IPS DF 6.9 (cell line): ENCODE measurements at regions not wholly inside any gene's neighbourhood (a gene's known extent, or its start where the extent isn't known, plus 50 kb on each side); places are given as distances from the start of the nearest gene placed in this dataset.

Source experiments
- DNase-seq: peaks from one replicate; pipeline ENCODE4 v3.0.0-alpha.2; 2013; ENCODE audit warnings: low read depth, low spot score
- H3K27ac ChIP-seq: one replicate; pipeline ENCODE4 v1.5.1; 2013; ENCODE audit warnings: low read length, control low read depth
- H3K27me3 ChIP-seq: 2 replicates; pipeline ENCODE4 v1.6.1; 2013; ENCODE audit warnings: mild to moderate bottlenecking, low read length; ENCODE audit not compliant: control insufficient read depth, insufficient read depth
- H3K36me3 ChIP-seq: 2 replicates; pipeline ENCODE4 v1.6.1; 2013; ENCODE audit warnings: low read length; ENCODE audit not compliant: control insufficient read depth, insufficient read depth
- H3K4me1 ChIP-seq: 2 replicates; pipeline ENCODE4 v1.6.1; 2013; ENCODE audit warnings: low read length; ENCODE audit not compliant: control insufficient read depth, insufficient read depth
- H3K4me3 ChIP-seq: 2 replicates; pipeline ENCODE4 v1.5.1; 2013; ENCODE audit warnings: mild to moderate bottlenecking, low read length
- H3K9me3 ChIP-seq: 2 replicates; pipeline ENCODE4 v1.6.1; 2013; ENCODE audit warnings: low read length, inconsistent platforms; ENCODE audit not compliant: control insufficient read depth, insufficient read depth
- whole genome bisulfite sequencing: extraction: QIAGEN DNeasy Blood & Tissue Kit; methylation state at CpG from one replicate; pipeline ENCODE4 v1.1.7; 2013; ENCODE audit warnings: mixed read lengths, missing lambda C conversion rate; ENCODE audit not compliant: insufficient read length, insufficient coverage; 5-methylcytosine and 5-hydroxymethylcytosine counted together

- H3K27ac ChIP-seq, result no peak overlapping the region
- no peak overlapping the region for H3K4me3 ChIP-seq
- no peaks in the 10 kb centered on the region for H3K4me1 ChIP-seq
- no CpG with 5 or more reads among the region's 2 CpGs for WGBS
- no peaks in the 10 kb centered on the region for H3K9me3 ChIP-seq
- no peaks in the 10 kb centered on the region for H3K27me3 ChIP-seq
- DNase-seq, result no peak
- no peaks in the 10 kb centered on the region for H3K36me3 ChIP-seq
Observed at GRCh38 chr7:131865911-131866310, 309.5 kb upstream of the PODXL start.

DNA sequence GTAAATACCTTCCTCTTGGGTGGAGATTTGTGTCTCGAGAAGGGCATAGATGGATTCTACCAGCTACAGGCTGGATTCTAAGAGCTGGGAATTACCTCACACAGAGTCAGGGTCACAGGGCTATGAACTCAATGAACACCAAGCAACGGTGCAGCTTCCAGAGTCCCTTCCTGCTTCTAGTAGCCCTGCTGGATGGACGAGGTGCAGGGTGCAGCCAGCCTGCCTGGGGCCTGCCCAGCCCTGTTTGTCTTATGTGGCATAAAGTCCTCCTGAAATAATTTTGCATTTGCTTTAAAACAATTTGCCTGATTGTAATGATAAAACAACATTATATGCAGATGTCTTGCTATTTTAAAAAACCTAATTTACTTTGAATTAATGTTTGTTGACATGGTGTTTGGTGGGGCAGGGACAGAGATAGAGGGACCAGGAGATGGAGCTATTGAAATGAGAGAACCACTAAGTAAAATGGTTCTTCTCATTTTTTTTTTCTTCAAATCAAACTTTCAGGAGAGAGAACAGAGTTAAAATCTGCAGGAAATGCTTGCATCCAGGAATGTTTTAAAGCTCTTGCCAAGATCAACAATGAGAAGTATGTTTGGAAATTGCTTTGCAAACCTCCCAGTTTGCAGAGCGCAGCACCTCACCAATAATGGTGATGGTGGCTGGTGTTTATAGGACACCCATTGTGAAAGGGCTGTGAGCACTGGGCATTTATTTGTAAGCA lies 305.4 kb upstream of the PODXL start:
- Histone ChIP-seq H3K4me3 (no peak overlapping the region), H3K9me3 (no peaks in the 10 kb centered on the region), H3K27ac (no peak overlapping the region), H3K27me3 (no peaks in the 10 kb centered on the region), H3K4me1 (no peaks in the 10 kb centered on the region), H3K36me3 (no peaks in the 10 kb centered on the region)
- WGBS, result no CpG with 5 or more reads among the region's 4 CpGs
- no peak for DNase-seq

- Histone ChIP-seq H3K27ac (no peak overlapping the region), H3K9me3 (no peaks in the 10 kb centered on the region; the same call in 1 of the 2 replicates), H3K27me3 (no peaks in the 10 kb centered on the region), H3K4me1 (no peaks in the 10 kb centered on the region), H3K4me3 (no peak overlapping the region), H3K36me3 (no peaks in the 10 kb centered on the region)
- no CpG with 5 or more reads among the region's 6 CpGs for WGBS
- DNase-seq, result peak; percentile 64
Observed at GRCh38 chr7:131859147-131859821, 302.9 kb upstream of the PODXL start.

DNA sequence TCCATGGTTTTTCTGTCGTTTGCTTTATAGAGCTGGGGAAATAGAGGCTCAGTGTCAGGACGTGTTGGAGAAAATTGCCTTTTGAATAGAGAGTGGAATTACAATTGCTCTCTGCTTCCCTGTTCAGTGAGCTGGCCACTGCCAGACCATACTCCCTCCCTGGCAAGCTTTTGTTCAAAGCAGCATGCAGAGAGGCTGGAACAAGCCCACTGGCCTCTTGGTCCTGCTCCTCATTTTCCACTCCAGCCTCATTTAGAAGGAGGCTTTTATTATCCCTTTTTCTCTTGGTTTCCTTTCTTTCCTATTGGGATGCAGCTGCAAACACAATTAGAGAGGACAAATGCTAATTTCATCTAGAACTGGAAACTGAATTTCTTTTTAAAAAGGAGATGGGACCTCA lies 302.2 kb upstream of the PODXL start:
- Histone ChIP-seq H3K36me3 (no peaks in the 10 kb centered on the region), H3K9me3 (peaks cover under 1% of the 10 kb centered on the region), H3K27ac (no peak overlapping the region), H3K4me3 (no peak overlapping the region), H3K27me3 (no peaks in the 10 kb centered on the region), H3K4me1 (no peaks in the 10 kb centered on the region)
- no peak for DNase-seq
- no CpG with 5 or more reads among the region's 2 CpGs for WGBS

DNA sequence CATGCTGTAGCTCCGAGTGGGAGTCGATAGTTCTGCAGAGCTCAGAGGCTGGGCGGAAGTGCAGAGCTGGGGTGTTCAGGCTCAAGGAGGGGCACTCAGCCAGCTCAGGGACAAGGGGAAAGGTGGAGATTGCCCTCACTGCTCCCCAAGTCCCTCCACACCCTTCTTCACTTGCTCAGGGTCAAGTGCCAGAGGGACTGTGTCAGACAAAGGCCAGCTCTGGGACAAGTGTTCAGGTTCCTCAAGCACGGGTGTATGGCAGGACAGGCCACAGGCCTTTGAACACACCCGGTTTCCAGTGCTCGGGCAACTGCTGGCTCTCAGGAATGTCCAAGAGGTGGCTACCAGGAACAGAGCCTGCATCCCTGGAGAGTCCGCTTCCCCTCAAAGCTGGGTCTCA lies 293.0 kb upstream of the PODXL start:
- no CpG with 5 or more reads among the region's 7 CpGs for WGBS
- H3K4me3 ChIP-seq, result no peak overlapping the region

GRCh38 chr7:131848033-131848432 lies 291.6 kb upstream of the PODXL start:
- Histone ChIP-seq H3K36me3 (no peaks in the 10 kb centered on the region), H3K9me3 (no peaks in the 10 kb centered on the region), H3K27ac (no peak overlapping the region), H3K4me3 (no peak overlapping the region), H3K27me3 (no peaks in the 10 kb centered on the region), H3K4me1 (no peaks in the 10 kb centered on the region)
- DNase-seq, result no peak
- no CpG with 5 or more reads among the region's 7 CpGs for WGBS

More for the DNA sequence above, 293.0 kb upstream of the PODXL start:
- H3K36me3 ChIP-seq, result no peaks in the 10 kb centered on the region
- H3K27ac ChIP-seq, result no peak overlapping the region
- DNase-seq, result no peak
- H3K4me1 ChIP-seq, result no peaks in the 10 kb centered on the region
- no peaks in the 10 kb centered on the region for H3K27me3 ChIP-seq
- peaks cover 2% of the 10 kb centered on the region for H3K9me3 ChIP-seq

GRCh38 chr7:131845573-131846314 lies 289.3 kb upstream of the PODXL start:
- DNase-seq, result no peak
- no CpG with 5 or more reads among the region's 8 CpGs for WGBS
- no peaks in the 10 kb centered on the region for H3K4me1 ChIP-seq
- H3K27me3 ChIP-seq, result no peaks in the 10 kb centered on the region
- H3K36me3 ChIP-seq, result no peaks in the 10 kb centered on the region
- H3K4me3 ChIP-seq, result no peak overlapping the region
- H3K9me3 ChIP-seq, result no peaks in the 10 kb centered on the region
- no peak overlapping the region for H3K27ac ChIP-seq

DNA sequence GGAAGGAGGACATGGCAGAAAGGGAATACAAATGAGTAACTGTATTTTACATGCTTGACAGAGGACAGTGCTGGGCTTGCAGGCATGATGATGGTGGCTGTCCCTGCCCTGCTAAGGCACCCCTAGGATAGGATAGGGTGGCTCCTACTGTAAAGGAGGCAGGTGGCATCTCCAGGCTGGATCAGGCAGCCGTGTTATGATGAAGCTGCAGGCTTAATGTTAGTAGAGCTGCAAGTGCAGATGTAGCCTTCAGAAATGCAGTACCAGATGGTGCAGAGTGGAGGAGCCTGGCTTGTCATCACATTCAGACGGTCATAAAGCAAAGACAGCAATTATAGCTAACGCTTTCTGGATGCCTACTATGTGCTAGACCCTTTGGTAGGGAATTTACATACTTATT lies 287.9 kb upstream of the PODXL start:
- Histone ChIP-seq H3K27me3 (no peaks in the 10 kb centered on the region), H3K4me1 (no peaks in the 10 kb centered on the region), H3K36me3 (no peaks in the 10 kb centered on the region), H3K27ac (no peak overlapping the region), H3K9me3 (no peaks in the 10 kb centered on the region), H3K4me3 (no peak overlapping the region)
- no peak for DNase-seq
- no CpG with 5 or more reads among the region's 3 CpGs for WGBS

GRCh38 chr7:131843898-131844331 lies 287.5 kb upstream of the PODXL start:
- H3K4me3 ChIP-seq, result no peak overlapping the region
- H3K4me1 ChIP-seq, result no peaks in the 10 kb centered on the region
- no peaks in the 10 kb centered on the region for H3K9me3 ChIP-seq
- H3K27ac ChIP-seq, result no peak overlapping the region
- H3K27me3 ChIP-seq, result no peaks in the 10 kb centered on the region
- no peaks in the 10 kb centered on the region for H3K36me3 ChIP-seq
- no CpG with 5 or more reads among the region's 10 CpGs for WGBS
- DNase-seq, result no peak

DNA sequence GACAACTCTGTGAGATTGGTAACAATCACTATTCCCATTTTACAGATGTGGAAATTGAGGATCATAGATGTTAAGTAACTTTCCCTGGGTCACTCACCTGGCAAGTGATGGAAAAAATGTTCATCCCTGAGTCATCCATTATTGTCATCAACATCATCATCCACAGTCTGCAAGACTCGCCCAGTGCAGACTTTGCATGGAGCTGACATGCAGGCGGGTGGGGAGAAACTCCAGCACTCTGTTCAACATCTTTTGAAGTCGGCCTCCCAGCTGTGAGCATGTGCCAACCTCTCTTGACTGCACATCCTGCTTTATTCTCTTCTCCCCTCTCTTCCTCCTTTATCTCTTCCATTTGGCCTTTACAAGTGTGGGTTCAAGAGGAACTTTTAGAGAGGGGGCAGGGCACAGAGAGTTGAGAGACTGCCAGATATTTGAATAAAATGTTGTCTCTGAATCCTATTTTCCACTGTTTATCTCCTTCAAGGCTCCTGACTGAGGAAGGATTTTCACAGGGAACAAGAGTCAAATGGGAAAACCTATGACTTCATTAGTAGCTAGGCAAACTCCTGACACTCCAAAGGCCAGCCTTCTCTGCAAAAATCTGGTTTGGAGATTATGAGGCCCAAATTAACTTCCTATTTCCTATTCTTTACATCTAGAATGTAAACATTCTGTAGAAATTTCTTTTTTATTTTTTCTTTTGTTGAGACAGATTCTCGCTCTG lies 283.7 kb upstream of the PODXL start:
- no peak for DNase-seq
- H3K27me3 ChIP-seq, result no peaks in the 10 kb centered on the region
- no peak overlapping the region for H3K4me3 ChIP-seq
- H3K4me1 ChIP-seq, result no peaks in the 10 kb centered on the region
- H3K36me3 ChIP-seq, result no peaks in the 10 kb centered on the region
- no peak overlapping the region for H3K27ac ChIP-seq
- H3K9me3 ChIP-seq, result no peaks in the 10 kb centered on the region
- no CpG with 5 or more reads among the region's 4 CpGs for WGBS
